LNCaP clone FGC (cell line): ENCODE measurements at regions not wholly inside any gene's neighbourhood (a gene's known extent, or its start where the extent isn't known, plus 50 kb on each side); places are given as distances from the start of the nearest gene placed in this dataset.

Experiments used
- DNase-seq: peaks from one replicate; pipeline ENCODE4 v3.0.0-alpha.2; 2011; ENCODE audit warnings: low read depth
- H3K4me3 ChIP-seq: 2 replicates; pipeline ENCODE4 v1.5.1; 2011; ENCODE audit warnings: mild to moderate bottlenecking, low read depth, low read length, control low read depth
- TF ChIP-seq, protein P1 (sequence below): IDR thresholded peaks from 2 replicates; pipeline ENCODE4 v1.5.1; 2012; ENCODE audit warnings: mild to moderate bottlenecking; ENCODE audit not compliant: control insufficient read depth, insufficient read depth; ENCODE audit errors: extremely low read depth

GRCh38 chr3:157692468-157692867 lies 189.3 kb upstream of the VEPH1 start:
- no peak for DNase-seq
- TF ChIP-seq, protein P1, sequence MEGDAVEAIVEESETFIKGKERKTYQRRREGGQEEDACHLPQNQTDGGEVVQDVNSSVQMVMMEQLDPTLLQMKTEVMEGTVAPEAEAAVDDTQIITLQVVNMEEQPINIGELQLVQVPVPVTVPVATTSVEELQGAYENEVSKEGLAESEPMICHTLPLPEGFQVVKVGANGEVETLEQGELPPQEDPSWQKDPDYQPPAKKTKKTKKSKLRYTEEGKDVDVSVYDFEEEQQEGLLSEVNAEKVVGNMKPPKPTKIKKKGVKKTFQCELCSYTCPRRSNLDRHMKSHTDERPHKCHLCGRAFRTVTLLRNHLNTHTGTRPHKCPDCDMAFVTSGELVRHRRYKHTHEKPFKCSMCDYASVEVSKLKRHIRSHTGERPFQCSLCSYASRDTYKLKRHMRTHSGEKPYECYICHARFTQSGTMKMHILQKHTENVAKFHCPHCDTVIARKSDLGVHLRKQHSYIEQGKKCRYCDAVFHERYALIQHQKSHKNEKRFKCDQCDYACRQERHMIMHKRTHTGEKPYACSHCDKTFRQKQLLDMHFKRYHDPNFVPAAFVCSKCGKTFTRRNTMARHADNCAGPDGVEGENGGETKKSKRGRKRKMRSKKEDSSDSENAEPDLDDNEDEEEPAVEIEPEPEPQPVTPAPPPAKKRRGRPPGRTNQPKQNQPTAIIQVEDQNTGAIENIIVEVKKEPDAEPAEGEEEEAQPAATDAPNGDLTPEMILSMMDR, result no peak
- no peak overlapping the region for H3K4me3 ChIP-seq

DNA sequence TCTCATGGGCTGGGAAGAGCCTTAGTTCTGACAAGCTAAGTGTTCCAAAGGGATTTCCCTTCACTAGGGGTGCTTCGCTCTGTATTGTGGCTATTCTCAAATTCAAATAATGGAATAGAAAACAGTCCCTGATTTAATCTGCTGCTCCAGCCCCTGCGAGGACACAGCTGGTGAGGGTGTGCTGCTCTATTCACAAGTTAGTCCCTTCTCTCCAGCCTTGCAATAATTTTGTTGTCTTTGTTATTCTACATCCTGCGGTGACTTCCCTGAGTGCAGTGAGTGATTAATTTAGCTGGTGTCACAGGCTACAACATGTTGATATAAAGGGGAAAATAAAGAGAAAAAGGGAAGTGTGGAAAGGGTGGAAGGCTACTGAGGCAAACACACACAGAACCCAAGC lies 180.5 kb upstream of the VEPH1 start:
- DNase-seq, result no peak
- H3K4me3 ChIP-seq, result no peak overlapping the region
- TF ChIP-seq, protein P1, result no peak

- TF ChIP-seq, protein P1, result no peak
- no peak overlapping the region for H3K4me3 ChIP-seq
- DNase-seq, result no peak
Observed at GRCh38 chr3:157672061-157672460, 168.8 kb upstream of the VEPH1 start.

DNA sequence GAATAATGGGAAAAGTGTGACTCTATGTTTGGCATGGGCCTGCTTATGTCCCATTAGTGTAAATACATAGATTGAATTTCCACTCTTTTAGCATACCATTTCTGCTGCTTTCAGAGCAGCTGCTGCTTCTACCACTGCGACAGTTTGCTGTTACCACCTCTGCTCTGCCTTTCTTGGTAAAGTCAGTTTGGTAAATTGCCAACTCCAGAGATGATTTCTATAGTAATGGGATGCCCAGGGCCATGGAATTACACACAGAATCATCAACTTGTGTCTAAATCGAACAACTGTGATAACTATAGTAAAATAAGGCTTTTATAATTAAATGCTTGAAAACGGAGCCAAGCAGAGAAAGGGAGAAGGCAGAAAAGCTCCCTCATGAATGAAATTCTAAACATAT lies 168.4 kb upstream of the VEPH1 start:
- TF ChIP-seq, protein P1, result no peak
- DNase-seq, result no peak
- no peak overlapping the region for H3K4me3 ChIP-seq

- TF ChIP-seq, protein P1, result no peak
- no peak for DNase-seq
Observed at GRCh38 chr3:157669416-157669815, 166.2 kb upstream of the VEPH1 start.

GRCh38 chr3:157667493-157667892 lies 164.3 kb upstream of the VEPH1 start:
- no peak overlapping the region for H3K4me3 ChIP-seq
- no peak for DNase-seq
- TF ChIP-seq, protein P1, result no peak

More at GRCh38 chr3:157669416-157669815, 166.2 kb upstream of the VEPH1 start:
- no peak overlapping the region for H3K4me3 ChIP-seq

DNA sequence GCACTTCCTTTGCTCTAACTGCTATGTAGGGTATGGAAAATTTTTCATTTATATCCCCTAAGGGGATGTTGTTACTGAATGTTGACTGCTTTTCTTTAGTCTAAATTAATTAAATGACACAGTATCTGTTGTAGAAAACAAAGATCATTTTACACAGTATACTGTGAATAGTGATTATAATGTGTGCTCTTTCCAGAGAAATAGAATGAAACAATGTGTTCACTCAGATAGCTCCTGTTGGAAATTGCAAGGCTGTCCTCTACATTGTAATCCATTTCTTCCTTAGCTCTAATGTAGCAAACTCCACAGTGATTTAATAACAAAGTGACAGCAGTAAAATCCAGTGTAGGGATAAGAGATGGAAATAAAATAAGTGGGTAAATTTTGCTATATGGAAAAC lies 159.0 kb upstream of the VEPH1 start:
- DNase-seq, result no peak
- TF ChIP-seq, protein P1, result no peak
- no peak overlapping the region for H3K4me3 ChIP-seq
